ENCODE measurements at regions not wholly inside any gene's neighbourhood (a gene's known extent, or its start where the extent isn't known, plus 50 kb on each side); places are given as distances from the start of the nearest gene placed in this dataset.
"Not testable (repeated sequence)": the region's sequence is repeated elsewhere in the genome, so short reads cannot be mapped to it uniquely, and the experiment has no call there.

GRCh38 chr3:15940641-15941040, 142.9 kb upstream of the ANKRD28 start:
- no peak for DNase-seq (ENCODE audit: missing footprints)
- intact Hi-C loops (cut with DNase I), result no loop called here
- ATAC-seq, result no peak

GRCh38 chr3:15941457-15941856, 143.7 kb upstream of the ANKRD28 start:
- intact Hi-C loops (cut with DNase I); ATAC-seq; DNase-seq (ENCODE audit: missing footprints): not testable (repeated sequence)

DNA sequence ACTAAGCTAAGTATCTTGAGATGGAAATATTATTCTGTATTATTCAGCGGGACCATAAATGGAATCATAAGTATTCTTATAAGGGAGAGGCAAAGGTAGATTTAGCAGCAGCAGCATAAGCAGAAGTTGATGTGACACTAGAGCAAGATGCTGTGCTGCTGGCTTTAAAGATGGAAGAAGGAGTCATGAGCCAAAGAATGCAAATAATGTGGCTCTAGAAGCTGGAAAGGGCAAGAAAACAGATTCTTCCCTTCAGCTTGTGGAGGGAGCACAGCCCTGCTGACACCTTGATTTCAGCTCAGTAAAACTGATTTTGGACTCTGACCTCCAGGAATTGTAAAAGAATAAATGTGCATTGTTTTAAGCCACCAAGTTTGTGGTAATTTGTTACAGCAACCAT, 144.2 kb upstream of the ANKRD28 start:
- intact Hi-C loops (cut with DNase I), result no loop called here
- DNase-seq (ENCODE audit: missing footprints), result no peak
- ATAC-seq, result no peak

- ATAC-seq (no peak), DNase-seq (ENCODE audit: missing footprints) (no peak)
- intact Hi-C loops (cut with DNase I), result no loop called here
These were observed 144.7 kb upstream of the ANKRD28 start for GRCh38 chr3:15942462-15942861.

- no peak for DNase-seq (ENCODE audit: missing footprints)
- no peak for ATAC-seq
- intact Hi-C loops (cut with DNase I), result no loop called here
These were observed 145.2 kb upstream of the ANKRD28 start for GRCh38 chr3:15942936-15943335.

- intact Hi-C loops (cut with DNase I), result no loop called here
- ATAC-seq (peak; percentile 13), DNase-seq (ENCODE audit: missing footprints) (no peak)
These were observed 150.6 kb upstream of the ANKRD28 start for GRCh38 chr3:15948388-15948787.

- DNase-seq (ENCODE audit: missing footprints) (no peak), ATAC-seq (no peak)
- intact Hi-C loops (cut with DNase I), result loop anchor here (10.0 kb wide), 1 partner anchor 88 kb away; no protein-coding TSS in a partner anchor
These were observed 154.9 kb upstream of the ANKRD28 start for GRCh38 chr3:15952543-15953175.

DNA sequence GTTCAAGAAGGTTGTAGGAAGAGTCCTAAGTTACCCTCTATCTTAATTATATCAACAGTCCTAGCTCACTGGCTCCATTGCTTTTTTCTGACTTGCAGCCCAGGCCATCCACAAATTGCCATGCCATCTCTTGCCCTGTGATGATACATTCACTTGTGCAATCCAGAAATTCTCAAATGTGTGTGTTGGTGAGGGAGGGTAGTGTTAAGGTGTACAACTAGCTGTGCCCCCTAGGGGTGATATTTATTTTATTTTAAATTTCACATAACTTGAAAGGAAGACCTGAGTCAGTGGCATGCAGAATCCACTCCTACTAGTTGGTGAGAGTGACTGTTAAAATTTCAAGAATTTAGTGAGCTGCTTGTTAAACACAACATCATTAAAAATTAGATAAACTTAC, 156.1 kb upstream of the ANKRD28 start:
- intact Hi-C loops (cut with DNase I), result loop anchor here (10.0 kb wide), 1 partner anchor 89 kb away; no protein-coding TSS in a partner anchor
- no peak for DNase-seq (ENCODE audit: missing footprints)
- no peak for ATAC-seq

- ATAC-seq, result no peak
- intact Hi-C loops (cut with DNase I), result loop anchor here (10.0 kb wide), 1 partner anchor 91 kb away; no protein-coding TSS in a partner anchor
- DNase-seq (ENCODE audit: missing footprints), result no peak
These were observed 158.2 kb upstream of the ANKRD28 start for GRCh38 chr3:15955968-15956367.

DNA sequence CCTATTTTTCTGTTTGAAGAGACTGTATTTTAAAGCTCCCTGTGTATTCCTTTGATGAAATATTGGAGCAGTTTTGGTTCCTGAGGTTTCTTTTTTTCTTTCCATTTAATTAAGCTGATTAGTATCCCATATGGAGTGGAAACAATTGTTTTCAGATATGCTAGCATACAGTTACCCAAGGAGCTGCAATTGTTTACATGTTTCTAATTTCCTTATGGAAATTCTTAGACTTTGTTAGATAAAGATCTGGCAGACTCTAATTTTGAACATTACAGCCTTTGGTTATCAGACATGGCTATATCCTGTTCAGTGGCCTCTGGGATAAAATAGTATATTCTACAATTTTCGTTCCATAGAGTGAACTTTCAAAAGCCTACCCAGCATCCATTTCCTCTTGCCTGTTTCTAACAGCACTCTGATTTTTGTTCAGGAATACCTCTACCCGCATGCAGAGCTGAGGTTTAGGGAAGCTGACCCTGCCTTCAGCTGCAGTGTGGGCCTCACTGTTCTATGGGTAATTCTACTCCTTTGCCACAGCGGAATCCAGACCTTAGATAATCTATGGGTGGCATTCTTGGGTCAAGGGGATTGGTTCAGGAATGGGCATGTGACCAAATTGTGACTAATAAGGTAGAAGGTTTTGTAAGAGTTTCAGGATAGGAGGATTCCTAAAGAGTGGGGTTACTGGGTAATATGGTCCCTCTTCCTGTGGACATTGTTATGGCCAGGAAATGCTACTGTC, 161.1 kb upstream of the ANKRD28 start:
- intact Hi-C loops (cut with DNase I), result loop anchor here (10.0 kb wide), 1 partner anchor 94 kb away; no protein-coding TSS in a partner anchor
- no peak for DNase-seq (ENCODE audit: missing footprints)
- no peak for ATAC-seq

DNA sequence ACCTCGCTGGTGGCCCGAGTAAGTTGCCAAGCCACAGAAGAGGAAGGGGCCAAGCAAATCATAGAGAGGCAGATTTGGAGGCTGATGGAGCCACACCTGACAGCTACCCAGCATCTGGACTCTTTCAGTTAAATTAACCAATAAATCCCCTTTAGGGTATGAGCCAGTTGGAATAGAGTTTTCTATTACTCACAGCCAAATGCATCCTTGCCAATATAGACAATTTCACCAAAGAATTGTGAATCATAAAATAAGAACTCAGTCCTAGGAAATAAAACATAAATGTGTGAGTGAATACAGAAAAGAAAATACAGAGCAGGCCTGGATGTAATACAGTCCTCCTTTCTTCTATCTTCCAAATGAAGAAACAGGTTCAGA, 161.6 kb upstream of the ANKRD28 start:
- intact Hi-C loops (cut with DNase I), result loop anchor here (10.0 kb wide), 1 partner anchor 95 kb away; no protein-coding TSS in a partner anchor
- ATAC-seq (no peak), DNase-seq (ENCODE audit: missing footprints) (no peak)

DNA sequence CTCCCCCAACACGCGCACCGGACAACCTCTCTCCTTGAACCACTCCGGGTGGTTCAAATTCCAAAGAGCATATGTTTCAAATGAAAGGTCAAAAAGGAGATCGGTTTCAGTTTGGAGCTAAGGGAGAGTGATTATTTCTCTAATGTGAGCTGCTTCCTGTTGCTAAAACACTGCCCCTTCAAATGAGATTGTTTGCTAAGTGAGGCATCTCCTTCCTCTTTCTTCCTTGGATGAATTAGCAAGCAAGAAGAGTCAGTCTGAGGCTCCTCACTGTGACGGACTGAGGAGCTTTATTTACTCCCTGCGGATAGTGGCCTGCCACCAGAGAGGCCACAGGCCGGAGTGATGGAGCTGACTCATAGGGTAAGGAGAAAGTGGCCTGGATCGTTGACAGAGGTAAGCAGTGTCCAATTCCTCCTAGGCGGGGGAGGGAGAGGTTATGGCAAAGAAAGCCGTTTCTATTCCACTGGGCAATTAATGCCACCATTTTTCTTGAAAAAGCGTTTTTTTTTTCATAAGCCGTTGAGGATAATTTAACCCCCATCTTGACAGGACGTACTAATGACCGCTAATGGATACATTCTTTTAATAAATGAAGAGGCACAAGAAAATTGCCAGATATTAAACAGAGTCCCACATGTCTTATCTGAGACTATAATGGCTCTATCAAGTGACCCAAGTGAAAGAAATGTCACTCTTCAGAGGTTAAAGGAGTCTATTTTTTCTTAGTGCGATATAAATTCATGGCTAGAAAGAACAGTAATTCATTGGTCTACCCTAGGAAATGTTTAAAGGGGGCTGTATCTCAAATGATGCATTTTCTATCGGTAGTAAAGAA, 167.0 kb upstream of the ANKRD28 start:
- intact Hi-C loops (cut with DNase I), result no loop called here
- ATAC-seq, result peak; percentile 42
- no peak for DNase-seq (ENCODE audit: missing footprints)

DNA sequence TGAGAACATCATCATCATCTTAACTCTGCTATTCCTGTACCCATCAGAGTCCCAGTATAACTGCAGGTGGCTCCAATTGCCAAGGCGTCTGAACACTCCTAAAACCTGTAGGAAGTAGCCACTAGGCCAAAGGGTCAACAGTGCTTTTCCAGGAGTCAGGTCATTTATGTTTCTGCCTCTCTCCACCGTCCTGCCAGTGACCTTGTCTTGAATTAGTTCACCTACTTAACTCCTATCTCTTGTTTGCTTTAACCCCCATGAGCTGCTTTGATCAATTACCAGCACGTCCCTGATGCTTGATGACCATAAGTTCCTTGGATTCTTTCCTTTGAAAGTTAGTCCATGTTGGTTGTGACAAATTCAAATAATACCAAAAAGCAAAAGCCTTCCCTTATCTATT, 169.8 kb upstream of the ANKRD28 start:
- DNase-seq (ENCODE audit: missing footprints), result no peak
- ATAC-seq, result no peak
- intact Hi-C loops (cut with DNase I), result no loop called here

DNA sequence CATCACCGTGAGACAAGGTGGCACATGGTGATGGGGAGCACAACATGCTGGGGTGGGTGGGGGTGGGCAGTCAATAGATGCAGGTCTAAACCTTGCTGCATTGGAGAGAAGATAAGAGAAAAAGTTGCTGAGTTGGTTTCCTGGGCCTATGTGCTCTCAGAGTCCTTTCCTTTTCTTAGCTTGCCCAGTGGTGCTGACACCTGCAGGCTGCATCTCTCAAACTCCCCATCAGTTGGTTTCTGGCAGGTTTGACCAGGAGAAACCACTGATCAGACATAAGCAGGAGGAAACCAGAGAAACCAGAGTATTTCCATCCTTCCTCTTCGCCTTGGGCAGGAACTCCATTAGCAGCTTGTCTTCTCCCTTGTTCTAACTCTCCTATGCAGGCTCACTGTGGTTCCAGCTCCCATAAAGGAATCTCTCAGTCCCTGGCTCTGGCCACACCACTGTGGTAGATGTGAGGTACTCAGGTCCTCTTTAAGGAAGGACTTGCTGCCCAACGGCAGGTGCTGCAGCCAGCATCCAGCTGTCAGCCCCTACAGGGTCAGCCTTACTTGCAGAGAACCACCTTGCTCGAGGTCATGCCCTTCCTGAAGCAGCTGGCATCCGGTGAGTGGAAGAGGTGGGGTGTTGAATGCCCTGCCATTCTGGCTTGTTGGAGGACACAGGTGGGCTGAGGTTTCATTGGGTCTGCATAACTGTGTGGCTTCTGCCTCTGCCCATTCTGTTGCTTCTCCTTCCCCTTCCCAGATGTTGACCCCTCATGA, 172.3 kb upstream of the ANKRD28 start:
- no peak for ATAC-seq
- intact Hi-C loops (cut with DNase I), result no loop called here
- DNase-seq (ENCODE audit: missing footprints), result no peak

DNA sequence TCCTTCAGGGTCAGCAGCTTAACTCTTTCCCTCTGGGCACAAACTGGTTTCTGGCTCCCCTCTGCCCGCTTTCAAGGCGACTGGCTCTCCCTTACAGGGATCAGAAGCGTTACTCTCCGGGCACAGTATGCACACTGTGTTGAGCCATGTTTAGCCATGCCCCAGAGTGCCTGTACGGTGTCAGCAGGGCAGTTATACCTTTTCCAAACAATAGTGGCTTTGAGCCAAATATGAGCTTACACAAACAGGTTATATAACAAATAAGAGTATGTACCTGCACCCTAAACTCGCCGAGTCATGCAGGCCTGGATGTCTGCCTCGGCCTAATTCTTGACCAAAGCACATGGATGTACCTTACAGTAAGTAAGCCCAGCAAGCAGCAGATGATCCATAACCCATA, 175.6 kb upstream of the ANKRD28 start:
- no peak for ATAC-seq
- intact Hi-C loops (cut with DNase I), result no loop called here
- DNase-seq (ENCODE audit: missing footprints), result no peak

DNA sequence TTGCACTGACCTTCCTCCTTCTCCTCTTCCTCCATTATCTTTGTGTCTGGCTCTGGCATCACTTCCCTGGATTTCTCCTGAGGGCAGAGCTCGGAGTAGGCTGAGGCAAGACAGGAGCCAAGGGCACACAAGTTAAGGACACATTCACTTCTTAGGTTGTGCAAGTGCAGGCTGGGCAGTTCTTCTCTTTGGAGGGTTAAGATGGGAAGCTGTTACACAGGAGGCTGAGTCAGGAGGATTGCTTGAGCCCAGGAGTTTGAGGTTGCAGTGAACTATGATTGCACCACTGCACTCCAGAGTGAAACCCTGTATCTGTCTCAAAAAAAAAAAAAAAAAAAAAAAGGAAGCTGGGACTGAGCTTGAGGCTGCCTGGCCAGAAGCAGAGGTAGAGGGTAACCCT, 176.2 kb upstream of the ANKRD28 start:
- intact Hi-C loops (cut with DNase I), result no loop called here
- DNase-seq (ENCODE audit: missing footprints) (no peak), ATAC-seq (peak; percentile 31)

GRCh38 chr3:15974647-15975046, 176.9 kb upstream of the ANKRD28 start:
- intact Hi-C loops (cut with DNase I), result no loop called here
- DNase-seq (ENCODE audit: missing footprints) (no peak), ATAC-seq (no peak)

DNA sequence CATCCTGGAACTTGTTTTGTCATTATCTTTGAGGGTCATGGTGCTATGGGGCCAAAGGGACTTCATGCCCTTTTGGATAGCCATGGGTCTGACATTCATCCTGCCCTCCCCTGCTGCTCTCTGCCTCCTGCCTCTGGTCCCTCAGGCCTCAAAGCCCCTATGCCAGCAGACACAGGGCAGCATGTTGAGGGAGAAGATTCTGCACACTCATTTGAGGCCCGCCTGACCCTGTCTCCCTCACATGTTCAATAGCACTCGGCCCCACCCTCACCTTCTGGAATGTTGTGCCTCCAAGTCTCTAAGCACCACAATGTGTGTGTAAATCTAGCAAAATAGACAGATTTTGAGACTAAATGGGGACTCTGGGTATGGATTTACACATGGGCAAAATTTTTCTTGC, 178.7 kb upstream of the ANKRD28 start:
- intact Hi-C loops (cut with DNase I), result no loop called here
- no peak for ATAC-seq
- no peak for DNase-seq (ENCODE audit: missing footprints)

GRCh38 chr3:15977090-15977489, 179.3 kb upstream of the ANKRD28 start:
- no peak for ATAC-seq
- intact Hi-C loops (cut with DNase I), result no loop called here
- DNase-seq (ENCODE audit: missing footprints), result no peak
